Fibroblast of the aortic adventitia (primary cell): ENCODE measurements at regions not wholly inside any gene's neighbourhood (a gene's known extent, or its start where the extent isn't known, plus 50 kb on each side); places are given as distances from the start of the nearest gene placed in this dataset.

Experiments used
- DNase-seq: peaks from one replicate; pipeline ENCODE4 v3.0.0-alpha.2; 2010; ENCODE audit warnings: low read depth
- H3K4me3 ChIP-seq: 2 replicates; pipeline ENCODE4 v1.5.1; 2011; ENCODE audit warnings: low read depth, mild to moderate bottlenecking, control low read depth, low read length, moderate library complexity
- TF ChIP-seq, protein P1 (sequence below): IDR thresholded peaks from 2 replicates; pipeline ENCODE4 v1.5.1; 2011; ENCODE audit warnings: mild to moderate bottlenecking, low read length, control low read depth, inconsistent platforms; ENCODE audit not compliant: insufficient read depth

- TF ChIP-seq, protein P1, sequence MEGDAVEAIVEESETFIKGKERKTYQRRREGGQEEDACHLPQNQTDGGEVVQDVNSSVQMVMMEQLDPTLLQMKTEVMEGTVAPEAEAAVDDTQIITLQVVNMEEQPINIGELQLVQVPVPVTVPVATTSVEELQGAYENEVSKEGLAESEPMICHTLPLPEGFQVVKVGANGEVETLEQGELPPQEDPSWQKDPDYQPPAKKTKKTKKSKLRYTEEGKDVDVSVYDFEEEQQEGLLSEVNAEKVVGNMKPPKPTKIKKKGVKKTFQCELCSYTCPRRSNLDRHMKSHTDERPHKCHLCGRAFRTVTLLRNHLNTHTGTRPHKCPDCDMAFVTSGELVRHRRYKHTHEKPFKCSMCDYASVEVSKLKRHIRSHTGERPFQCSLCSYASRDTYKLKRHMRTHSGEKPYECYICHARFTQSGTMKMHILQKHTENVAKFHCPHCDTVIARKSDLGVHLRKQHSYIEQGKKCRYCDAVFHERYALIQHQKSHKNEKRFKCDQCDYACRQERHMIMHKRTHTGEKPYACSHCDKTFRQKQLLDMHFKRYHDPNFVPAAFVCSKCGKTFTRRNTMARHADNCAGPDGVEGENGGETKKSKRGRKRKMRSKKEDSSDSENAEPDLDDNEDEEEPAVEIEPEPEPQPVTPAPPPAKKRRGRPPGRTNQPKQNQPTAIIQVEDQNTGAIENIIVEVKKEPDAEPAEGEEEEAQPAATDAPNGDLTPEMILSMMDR: no peak
- no peak overlapping the region for H3K4me3 ChIP-seq
- no peak for DNase-seq
Measured at GRCh38 chr2:104708967-104709366, 144.9 kb upstream of the POU3F3 start.

GRCh38 chr2:104716061-104716460 lies 137.9 kb upstream of the POU3F3 start:
- TF ChIP-seq, protein P1: no peak
- no peak for DNase-seq
- H3K4me3 ChIP-seq: no peak overlapping the region

GRCh38 chr2:104733226-104733943 lies 120.5 kb upstream of the POU3F3 start:
- no peak overlapping the region for H3K4me3 ChIP-seq
- TF ChIP-seq, protein P1: no peak
- DNase-seq: no peak

DNA sequence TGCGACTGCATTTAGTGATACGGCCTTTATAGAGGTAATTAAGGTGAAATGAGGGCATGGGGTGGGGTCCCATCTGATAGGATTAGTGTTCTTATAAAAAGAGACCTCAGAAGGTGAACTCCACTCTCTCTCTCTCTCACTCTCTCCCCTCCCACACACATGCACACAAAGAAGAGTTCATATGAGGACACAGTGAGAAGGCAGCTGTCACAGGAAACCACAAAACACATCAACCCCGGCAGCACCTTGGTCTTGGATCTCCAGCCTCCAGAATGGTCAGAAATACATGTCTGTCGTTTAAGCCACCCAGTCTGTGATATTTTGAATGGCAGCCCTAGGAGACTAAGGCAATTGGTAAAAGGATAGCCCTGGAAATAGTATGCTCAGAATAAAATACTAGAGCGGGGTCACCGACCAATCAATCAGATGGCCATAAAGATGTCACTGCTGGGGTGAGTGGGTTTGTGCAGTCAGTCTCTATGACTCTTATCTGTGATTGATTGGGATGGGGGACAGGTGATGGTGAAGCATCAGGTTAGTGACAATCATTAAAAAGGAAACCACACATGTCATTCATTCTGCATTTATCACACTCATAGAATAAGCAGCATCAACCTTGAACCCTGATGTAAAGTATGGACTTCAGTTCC lies 118.9 kb upstream of the POU3F3 start:
- no peak for DNase-seq
- no peak overlapping the region for H3K4me3 ChIP-seq
- TF ChIP-seq, protein P1: no peak

- H3K4me3 ChIP-seq: no peak overlapping the region
- TF ChIP-seq, protein P1: no peak
- no peak for DNase-seq
Measured at GRCh38 chr2:104736026-104736425, 117.9 kb upstream of the POU3F3 start.

DNA sequence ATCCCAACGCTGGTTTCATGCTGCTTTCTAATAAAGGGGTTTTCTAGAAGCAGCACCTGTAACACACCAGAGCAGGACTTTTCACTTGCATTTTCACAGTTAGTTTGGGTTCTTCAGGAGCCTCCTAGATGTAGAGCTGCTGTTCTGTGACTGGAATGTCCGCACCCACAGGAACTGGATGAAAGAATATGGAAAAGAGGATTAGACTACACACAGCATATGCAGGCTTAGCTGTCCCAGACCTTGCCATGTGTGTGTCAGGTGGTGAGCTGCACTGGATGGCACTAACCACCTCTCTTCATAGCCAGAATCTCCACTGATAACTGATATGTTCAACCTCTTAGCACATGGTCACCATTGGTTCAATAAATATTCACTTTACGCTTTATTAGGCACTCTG lies 112.1 kb upstream of the POU3F3 start:
- TF ChIP-seq, protein P1: no peak
- DNase-seq: no peak
- H3K4me3 ChIP-seq: no peak overlapping the region
